ENCODE measurements at regions not wholly inside any gene's neighbourhood (a gene's known extent, or its start where the extent isn't known, plus 50 kb on each side); places are given as distances from the start of the nearest gene placed in this dataset.

GRCh38 chr5:165139262-165139661, 1633.8 kb downstream of the MAT2B start:
- no peak for DNase-seq

DNA sequence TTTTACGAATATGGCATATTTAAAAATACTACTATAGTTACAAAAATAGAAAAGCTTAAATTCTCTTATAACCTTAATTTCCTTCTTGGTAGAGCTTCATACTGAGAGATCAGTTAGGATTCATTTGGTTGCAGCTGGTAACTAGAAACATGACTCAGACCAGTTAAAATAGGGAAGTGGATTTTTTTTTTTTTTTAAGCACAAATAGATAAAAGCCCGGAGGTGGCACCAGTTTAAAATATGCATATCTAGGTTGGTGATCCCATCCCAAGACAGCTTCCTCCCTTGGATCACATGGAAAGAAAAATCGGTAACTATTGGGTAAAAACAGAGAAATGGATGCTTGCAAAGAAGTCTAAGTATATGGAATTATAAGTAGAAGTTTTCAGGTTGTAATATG, 1634.3 kb downstream of the MAT2B start:
- DNase-seq: no peak

DNA sequence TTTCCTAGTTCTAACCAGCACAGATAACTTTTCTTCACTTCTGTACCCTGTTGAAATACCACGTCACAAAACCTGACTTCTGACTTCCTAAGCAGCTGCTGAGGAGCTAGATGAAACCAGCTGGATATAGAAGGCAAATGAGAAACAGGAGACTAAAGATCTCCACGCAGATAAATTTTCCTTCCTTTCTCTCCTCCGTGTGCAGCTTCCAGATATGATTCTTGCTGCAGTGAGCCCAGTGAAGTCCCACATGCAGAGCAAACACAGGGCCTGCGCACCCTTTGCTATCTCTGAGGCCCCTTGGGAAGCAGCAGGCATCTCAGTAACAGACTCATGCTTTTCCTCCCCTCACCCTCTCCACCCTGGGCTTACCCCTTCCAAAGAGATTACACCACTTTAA, 1638.3 kb downstream of the MAT2B start:
- no peak for DNase-seq

- DNase-seq: no peak
These were observed 1644.0 kb downstream of the MAT2B start for GRCh38 chr5:165149431-165149830.

- no peak for DNase-seq
These were observed 1646.6 kb downstream of the MAT2B start for GRCh38 chr5:165152058-165152457.

DNA sequence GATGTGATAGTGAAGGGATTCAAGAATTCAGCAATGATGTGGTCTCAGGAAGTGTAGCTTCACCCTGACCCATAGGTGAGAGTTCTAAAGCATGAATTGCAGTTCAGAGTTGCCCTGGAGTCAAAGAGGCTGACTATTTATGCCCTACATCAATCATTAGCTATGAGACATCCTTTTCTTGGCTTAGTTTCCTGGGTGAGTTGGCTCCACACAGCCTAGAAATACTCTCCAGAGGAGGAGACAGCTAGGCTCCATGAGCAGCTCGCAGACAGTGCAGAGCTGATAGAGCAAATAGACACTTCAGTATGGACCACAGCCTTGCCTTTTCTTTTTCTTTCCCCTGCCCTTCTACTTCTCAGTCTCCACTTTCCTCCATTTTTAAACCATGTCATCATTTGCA, 1651.8 kb downstream of the MAT2B start:
- no peak for DNase-seq

DNA sequence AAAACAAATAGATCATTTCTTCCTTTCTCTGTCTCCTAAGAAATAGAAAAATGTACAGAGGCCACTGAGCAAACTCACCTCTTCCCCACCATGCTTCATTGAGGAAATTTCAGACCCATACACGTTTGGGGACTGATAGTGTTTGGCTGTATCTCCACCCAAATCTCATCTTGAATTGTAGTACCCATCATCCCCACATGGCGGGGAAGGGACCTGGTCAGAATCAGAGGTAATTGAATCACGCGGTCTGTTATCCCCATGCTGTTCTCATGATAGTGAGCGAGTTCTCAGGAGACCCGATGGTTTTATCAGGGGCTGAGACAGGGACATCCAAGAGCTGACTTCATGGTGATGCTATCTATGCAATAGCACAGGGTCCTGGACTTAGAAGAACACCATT, 1655.8 kb downstream of the MAT2B start:
- no peak for DNase-seq

DNA sequence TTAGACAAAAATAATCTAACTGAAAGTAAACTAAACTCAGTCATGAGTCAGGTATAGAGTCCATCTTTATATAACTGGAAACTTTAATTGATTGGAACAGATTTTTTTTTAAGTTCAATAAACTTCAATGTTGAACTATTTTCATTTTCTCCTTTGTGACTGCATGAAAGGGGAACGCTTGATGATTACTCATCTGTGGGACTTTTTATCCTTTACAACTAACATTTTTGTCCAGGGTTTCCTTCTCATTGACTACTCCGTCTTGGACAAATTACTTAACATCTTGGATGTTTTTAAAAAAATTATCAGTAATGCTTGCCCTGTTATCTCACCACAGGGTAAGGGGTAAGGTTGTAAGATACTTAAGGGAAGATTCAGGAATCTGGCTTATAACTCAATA, 1658.4 kb downstream of the MAT2B start:
- no peak for DNase-seq

- no peak for DNase-seq
These were observed 1668.2 kb downstream of the MAT2B start for GRCh38 chr5:165173651-165174050.

GRCh38 chr5:165175041-165175440, 1669.6 kb downstream of the MAT2B start:
- no peak for DNase-seq

DNA sequence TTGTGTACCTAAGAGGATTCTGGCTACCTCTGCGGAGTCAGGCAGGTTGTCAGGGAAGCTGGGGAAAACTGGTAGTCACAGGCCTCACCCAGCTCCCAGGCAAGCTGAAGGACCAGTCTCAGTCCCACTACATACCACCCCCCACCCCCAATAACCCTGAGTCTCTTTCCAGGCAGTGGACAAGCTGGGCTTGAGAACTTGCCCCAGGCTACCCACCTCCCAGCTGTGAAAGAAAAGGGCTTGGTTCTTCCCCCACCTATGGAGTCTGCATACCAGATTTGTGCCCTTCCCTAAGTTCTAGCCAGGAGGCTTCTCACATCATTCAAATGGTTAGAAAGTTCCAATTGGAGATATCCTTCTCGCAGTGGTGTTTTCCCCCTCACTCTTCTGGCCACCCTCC, 1678.8 kb downstream of the MAT2B start:
- no peak for DNase-seq

DNA sequence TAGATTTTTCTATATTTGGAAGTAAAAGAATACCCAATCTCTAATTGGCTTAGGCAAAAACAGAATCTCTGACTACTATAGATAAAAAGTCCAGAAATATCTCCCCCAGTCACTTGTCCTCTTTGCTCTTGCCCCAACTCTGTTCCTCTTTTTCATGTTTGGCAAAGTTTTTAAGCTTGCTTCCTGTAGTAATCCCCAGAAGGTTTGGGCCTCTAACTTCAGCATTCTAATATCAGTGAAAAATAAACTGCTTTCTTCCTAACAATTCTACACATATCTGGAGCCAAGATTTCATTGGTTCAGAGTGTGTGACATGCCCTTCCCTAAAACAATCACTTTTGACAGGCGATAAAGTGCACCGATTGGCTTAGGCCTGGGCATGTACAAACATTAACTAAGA, 1680.3 kb downstream of the MAT2B start:
- no peak for DNase-seq

GRCh38 chr5:165187815-165188214, 1682.4 kb downstream of the MAT2B start:
- DNase-seq: no peak

GRCh38 chr5:165188556-165189175, 1683.2 kb downstream of the MAT2B start:
- no peak for DNase-seq

GRCh38 chr5:165196961-165197360, 1691.5 kb downstream of the MAT2B start:
- no peak for DNase-seq

DNA sequence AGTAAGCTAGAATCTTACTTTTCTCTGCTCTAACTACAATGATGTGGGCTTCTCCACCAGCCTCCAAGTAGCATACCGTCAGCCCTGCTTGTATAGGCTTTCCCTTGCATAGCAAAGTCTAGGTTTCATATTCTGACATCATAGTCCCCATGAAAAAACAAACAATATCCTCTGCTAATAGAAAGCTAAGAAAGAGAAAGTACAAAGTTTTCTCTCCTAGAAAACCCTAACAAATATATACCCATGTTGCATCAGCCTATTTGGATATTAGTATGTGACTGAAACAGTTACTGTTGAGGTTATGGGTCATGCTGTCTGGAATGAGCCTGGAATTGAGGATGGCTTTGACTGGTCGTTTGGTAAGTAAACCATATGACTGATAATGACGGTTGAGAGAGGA, 1696.0 kb downstream of the MAT2B start:
- DNase-seq: no peak

DNA sequence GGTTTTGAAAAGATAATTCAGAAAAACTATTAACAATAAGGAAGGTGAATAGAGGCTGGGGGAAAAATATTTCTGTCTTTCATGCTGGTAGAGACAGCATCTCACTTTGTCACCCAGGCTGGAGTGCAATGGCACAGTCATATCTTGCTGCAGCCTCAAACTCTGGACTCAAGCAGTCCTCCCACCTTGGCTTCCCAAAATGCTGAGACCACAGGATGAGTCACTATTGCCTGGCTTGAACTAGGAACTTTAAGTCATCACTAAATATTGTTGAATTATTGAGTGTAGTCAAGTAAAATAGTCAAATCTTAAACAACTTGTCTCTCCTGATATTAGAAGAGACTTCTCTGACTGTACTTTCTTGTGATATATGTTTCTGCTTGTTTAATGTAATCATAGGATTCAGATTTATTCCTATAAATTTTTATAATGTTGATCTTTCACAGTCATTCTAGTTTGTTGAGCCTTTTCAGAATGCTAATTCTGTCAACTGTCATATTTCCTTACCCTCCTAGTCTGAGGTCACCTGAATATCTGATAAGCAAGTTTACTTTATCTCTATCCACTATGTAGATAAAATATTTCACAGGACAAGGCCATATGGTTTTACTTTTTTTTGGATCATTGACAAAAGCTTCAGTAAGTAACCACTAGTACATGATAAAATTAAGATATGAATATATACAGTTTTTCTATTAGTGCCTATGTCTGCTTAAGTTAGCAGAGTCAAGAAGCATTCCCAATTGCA, 1696.5 kb downstream of the MAT2B start:
- no peak for DNase-seq

GRCh38 chr5:165202519-165202910, 1697.1 kb downstream of the MAT2B start:
- no peak for DNase-seq

- no peak for DNase-seq
These were observed 1703.8 kb downstream of the MAT2B start for GRCh38 chr5:165209101-165209727.

DNA sequence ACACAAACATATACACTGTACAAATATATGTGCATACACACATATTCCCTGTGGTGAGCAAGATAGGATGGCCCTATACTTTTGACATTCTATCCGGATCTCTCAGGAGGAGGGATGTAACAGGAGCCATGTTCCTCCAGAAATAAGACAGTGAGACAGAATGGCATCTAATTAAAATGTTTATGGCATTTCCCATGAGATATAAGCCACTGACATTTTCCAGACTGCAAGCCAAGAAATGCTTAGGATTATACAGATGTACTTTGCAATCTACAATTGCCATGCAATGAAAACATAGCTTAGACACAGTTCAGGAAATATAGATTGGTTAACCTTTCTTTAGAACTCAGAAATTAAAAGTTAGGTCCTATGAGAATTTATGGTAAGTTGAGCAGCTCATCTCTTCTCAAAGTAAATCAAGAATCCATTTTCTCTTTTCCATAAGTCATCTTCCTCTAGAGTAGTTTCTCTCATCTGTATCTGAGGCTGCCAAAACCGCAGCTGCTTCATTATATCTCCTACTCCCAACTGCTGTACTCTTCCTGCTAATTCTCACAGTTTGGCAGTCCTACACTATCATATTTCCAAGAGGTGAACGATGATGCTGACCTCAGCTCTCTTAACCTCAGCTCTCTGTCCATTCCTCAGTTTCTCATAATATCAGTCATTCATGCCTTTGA, 1719.1 kb downstream of the MAT2B start:
- DNase-seq: no peak

GRCh38 chr5:165227515-165227914, 1722.1 kb downstream of the MAT2B start:
- DNase-seq: no peak

DNA sequence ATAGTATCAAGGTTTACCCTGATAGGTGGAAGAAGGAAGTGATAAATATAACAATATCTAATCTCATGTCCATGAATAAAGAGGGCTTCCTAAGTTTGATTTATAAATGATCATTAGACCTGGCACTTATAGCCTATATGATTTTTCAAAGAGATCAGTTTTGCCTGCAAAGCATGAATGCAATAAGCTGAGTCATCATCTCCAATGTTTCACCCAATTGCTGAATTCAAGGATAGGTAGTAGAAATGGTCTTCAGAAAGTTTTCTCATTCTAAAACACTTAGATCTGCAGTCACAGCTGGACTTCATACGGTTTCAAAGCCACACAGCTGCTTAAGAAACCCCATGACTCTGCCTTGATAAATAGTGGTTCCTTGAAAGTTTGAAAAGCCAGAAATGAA, 1722.8 kb downstream of the MAT2B start:
- no peak for DNase-seq

DNA sequence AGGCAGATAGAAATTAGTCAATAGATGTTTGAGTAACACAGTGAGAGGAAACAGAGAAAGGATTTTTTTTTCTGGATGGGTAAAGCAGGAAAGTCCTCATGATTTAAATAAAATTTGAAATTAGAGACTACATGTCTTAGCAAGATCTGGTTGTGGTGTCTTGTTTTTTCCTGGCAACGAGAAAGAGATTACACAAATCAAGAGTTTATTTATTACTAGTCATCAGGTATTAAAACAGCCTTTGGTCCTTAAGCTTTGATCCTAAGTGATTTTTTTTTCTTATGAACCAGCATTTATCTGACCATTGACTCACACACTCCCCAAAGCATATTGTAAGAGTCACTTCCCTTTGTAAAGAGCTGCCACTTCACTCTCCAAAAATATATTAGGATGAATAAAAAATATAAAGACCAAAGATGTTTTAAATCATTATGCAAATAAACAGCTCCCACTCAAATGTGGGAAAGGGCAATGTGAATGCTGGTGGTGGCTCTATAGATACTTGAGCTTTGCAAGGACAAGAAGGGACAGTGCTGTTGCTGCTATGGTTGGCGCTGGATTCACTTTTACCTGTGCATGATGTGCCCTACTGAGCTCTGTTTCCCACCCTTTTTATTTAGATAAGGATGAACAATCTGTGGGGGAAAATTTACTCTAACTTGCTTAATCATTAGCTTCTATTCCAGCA, 1726.5 kb downstream of the MAT2B start:
- DNase-seq: no peak

Data from activated CD8-positive, alpha-beta memory T cell treated with anti-CD3 and anti-CD28 coated beads, Interleukin-2, amount 50 U/mL, for 4 hours (primary cell).